GM19043 (cell line): ENCODE measurements at regions not wholly inside any gene's neighbourhood (a gene's known extent, or its start where the extent isn't known, plus 50 kb on each side); places are given as distances from the start of the nearest gene placed in this dataset.

Source experiments
- ATAC-seq: cut with Tn5 transposase; IDR thresholded peaks from one replicate; pipeline ENCODE4 v1.9.1; 2021; ENCODE audit warnings: low read depth; ENCODE audit not compliant: unreplicated experiment

GRCh38 chr15:95497634-95498033, 832.9 kb upstream of the NR2F2 start:
- no peak for ATAC-seq

DNA sequence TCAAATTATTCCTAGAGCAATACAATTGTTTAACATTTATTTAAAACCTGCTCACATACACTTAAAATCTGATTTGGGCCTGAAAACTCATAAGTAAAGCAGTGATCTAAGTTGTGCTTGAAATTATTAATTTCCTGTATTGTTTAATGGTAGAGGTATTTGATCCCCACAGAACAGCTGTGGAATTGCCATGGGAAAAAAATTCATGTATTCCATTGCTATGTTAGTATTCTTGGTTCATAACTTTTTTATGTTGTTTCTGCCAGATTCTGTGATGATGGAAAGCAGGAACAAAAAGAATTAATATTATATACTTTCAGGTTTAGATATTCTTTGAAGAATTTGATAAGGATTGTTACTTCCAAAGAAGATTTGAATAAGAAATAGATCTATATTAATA, 831.5 kb upstream of the NR2F2 start:
- no peak for ATAC-seq

DNA sequence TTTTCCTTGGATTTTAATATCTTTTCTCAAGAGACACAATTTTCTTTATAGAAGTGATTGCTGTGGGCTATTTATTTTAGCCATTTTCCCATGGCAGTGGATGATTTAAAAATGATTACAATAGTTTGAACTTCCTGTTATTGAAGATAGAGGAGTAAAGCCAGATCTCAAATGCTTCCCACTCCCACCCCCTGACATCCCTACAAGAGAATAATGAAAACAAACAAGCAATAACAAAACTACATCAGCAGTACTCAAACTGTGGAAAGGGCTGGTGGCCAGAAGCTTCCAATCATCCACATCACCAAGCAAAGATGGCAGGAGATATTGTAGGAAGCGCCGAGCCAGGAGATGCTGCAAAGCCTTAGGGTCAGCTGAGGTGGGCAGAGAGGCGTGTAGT, 831.1 kb upstream of the NR2F2 start:
- ATAC-seq, result no peak

- ATAC-seq, result no peak
These were observed 828.6 kb upstream of the NR2F2 start for GRCh38 chr15:95501865-95502264.

- no peak for ATAC-seq
These were observed 827.4 kb upstream of the NR2F2 start for GRCh38 chr15:95503107-95503506.

DNA sequence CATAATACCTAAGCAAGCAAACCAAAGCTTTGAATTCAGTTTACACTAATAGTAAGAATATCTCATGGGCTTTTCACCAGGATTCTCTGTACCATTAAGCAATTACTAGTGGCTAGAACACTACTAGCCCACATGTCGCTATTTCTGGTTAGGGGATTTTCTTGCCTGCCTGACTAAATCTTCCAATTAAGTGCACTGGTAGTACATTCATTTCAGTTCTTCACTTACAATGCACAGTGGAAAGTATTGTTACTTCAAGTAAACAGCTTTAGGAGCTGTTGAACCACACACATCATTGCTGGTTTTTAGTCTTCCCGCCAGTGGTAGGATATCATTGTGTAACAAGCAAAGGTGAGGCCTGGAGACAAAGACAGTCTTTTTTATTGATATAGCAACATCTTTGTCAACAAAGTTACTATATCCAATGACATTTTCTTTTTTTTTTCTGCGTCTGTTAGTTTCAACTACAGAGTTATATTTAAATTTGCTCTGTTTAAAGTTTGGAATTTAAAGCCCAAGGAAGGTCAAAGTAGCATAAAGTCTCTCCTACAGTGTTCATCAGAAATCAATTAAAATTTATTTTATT, 826.8 kb upstream of the NR2F2 start:
- ATAC-seq, result no peak

- ATAC-seq, result no peak
These were observed 818.8 kb upstream of the NR2F2 start for GRCh38 chr15:95511671-95512070.

DNA sequence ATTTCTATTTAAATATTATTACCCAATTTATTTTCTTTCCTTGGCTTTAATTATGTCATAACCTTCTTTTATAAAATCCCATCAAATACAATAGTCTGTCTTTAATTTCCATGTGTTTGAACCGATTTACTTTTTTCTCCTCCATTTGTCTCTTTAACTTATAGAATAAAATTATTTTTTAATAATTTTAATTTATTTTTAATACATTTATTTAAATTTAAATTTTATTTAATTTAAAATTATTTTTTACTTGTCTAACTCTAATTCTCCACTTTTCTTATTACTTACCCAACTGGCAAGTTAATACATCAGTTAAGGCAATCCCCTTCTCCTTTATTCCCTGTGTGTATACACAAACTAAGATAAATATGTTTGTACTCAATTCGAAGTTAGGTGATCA, 817.6 kb upstream of the NR2F2 start:
- no peak for ATAC-seq

- no peak for ATAC-seq
These were observed 810.6 kb upstream of the NR2F2 start for GRCh38 chr15:95519887-95520286.

- ATAC-seq, result no peak
These were observed 810.0 kb upstream of the NR2F2 start for GRCh38 chr15:95520511-95520910.

DNA sequence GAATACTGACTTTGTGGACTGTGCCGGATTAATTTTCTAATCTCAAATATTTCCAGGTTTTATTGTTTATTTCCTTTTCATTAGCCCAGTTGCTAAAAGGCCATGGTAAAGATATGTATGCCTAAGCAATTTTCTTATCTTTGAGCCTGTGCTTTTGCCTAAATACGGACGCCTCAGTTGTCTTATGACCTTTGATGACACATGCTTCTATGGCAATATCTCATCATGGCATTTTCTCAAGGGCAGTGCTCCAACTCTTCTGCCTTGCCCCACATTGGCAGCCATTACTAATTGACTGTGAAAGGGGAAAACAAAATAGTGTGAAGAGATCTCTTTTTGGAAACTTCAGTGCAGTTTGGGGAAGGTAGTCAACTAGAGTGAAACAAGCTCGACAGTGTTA, 809.6 kb upstream of the NR2F2 start:
- no peak for ATAC-seq

- ATAC-seq, result no peak
These were observed 808.0 kb upstream of the NR2F2 start for GRCh38 chr15:95522533-95522932.

- ATAC-seq, result no peak
These were observed 801.6 kb upstream of the NR2F2 start for GRCh38 chr15:95528920-95529319.

GRCh38 chr15:95536638-95537037, 793.9 kb upstream of the NR2F2 start:
- no peak for ATAC-seq

DNA sequence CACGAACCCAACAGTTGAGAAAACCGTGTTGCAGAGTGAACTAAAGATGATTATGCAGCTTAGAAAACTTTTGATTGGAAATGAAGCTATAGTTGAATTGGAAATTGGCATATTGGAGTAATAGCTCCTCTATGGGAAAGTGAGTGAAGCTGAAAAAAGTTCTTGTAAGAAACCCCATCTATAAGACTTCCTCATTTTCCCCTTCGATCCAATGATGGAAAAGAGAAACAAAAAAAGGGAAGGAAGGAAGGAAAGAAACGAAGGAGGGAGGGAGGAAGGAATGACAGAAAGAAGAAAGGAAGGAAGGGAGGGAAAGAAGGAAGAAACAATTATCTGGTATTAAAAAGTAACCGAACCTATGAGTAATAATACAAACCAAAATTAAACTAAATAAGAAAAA, 791.8 kb upstream of the NR2F2 start:
- no peak for ATAC-seq

- ATAC-seq, result no peak
These were observed 789.2 kb upstream of the NR2F2 start for GRCh38 chr15:95541301-95541700.

DNA sequence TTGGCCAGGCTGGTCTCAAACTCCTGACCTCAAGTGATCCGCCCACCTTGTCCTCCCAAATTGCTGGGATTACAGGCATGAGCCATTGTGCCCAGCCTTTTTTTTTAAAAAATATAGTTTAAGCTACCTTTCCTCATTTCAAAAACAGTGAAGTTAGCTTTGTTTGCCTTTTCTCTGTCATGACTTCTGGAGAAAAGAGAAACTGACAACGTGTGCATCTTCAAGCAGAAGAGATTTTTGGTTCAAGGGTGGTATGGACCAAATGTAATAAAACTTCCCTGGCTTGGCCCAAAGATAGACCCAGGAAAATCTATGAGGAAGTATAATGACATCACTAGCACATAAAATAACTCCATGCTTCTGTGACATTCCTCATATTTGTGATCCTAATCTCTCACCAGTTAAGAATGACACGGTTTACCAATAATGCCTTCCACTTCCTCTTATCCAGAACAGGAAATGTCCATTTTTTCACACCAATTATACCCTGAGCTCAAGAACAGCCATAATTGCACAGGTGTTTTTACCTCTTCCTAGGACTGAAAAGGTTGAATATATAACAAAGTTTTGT, 781.2 kb upstream of the NR2F2 start:
- ATAC-seq, result no peak

- no peak for ATAC-seq
These were observed 779.8 kb upstream of the NR2F2 start for GRCh38 chr15:95550702-95551101.

DNA sequence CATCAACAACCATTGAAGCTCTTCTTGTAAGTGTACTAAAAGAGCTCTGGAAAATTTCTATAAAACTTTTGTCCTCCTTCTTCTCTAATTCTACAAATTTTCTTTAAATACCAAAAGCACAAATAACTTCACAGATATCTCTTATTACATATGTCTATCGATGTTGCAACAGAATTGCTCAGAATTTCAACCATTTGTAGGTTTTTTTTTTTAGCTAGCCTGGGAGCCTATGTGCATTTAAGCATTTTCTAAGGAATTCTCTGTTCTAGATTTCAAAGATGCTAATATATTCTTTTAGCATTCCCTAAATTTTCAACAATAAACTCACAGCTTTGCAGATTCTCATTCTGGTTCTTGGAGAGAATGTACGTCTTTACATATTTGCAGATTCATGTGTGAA, 774.3 kb upstream of the NR2F2 start:
- no peak for ATAC-seq

GRCh38 chr15:95556866-95557225, 773.7 kb upstream of the NR2F2 start:
- no peak for ATAC-seq

DNA sequence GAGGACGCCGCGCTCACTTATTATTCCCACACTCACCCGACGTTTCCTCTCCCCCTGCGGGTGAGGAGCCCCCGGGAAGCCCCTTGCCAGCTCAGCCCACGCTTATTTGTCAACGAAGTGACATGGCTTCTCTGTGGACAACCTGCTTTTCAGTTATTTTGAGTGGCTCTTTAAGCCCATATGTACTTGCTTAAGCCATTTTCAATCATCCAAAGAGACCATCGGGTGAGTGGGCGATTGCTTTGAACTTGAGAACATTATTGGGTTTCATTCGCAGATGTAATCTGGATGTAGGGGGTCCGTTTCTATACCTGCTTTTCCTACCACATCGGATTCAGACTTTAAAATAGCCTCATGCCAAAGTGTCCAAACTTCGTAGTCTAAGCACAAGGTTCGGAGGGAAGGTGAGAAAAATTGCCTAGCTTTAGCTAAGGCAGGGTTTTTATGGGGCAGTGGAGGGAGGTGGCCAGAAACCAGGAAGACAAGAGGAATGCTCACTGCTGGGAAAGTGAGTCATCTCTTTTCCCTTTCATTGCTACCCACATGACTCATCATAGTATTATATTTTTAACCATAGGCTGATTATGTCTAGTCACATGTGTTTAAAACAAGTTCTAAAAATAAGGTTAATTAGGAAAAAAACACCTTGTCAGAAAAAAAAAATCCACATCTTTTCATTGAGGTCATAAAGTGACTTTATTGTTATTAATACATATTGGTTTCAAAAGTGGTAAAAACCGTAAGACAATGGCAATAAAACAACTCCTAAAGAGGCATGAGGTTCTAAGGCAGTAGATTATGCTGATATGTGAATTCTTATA, 773.1 kb upstream of the NR2F2 start:
- no peak for ATAC-seq

DNA sequence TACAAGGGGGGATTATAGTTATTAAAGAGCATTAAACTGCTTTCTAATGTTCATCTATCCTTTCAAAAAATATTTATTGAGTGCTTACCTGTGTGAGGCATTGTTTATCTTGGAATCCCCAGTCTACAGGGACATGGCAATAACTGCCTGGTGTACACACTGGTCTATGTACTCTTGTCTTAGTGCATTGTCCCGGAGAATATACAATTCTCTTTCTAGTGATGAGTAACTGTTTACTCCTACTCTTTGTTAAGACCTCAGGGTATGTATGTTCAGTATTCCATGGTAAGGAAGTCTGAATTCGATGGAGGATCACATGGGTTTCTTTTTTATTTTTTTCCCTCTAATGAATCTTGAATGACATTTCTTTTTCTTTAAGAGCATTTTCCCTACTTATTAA, 772.4 kb upstream of the NR2F2 start:
- no peak for ATAC-seq
